Heart left ventricle (tissue), 13 donors: ENCODE measurements at regions not wholly inside any gene's neighbourhood (a gene's known extent, or its start where the extent isn't known, plus 50 kb on each side); places are given as distances from the start of the nearest gene placed in this dataset.

Experiments used
- CTCF ChIP-seq, 12 donors: fragments of 200-600 bp; sonication (generic) in 4 of 12; IDR thresholded peaks; one replicate each; pipeline versions ENCODE4 v1.5.0 to v1.8.0; 2018 to 2022; ENCODE audit warnings: antibody characterized with exemption in 12 of 12, mild to moderate bottlenecking in 5 of 12
- POLR2A ChIP-seq, 2 donors: fragments of 450-650 bp; IDR thresholded peaks; one replicate each; pipeline ENCODE4 v1.6.1; 2017; ENCODE audit warnings: antibody characterized with exemption in 2 of 2, mild to moderate bottlenecking in 2 of 2, moderate library complexity in 2 of 2
- donor health status: ischemic (EF 13 %, LVEDD 7.1; RV severe dilation, severe dysfunction).
- donor health status: DM: no; HTN: yes; CAD: no.
- donor health status: DM: no; HTN: no; CAD: no.
- donor health status: ischemic (EF 25% LVEDD 6.9; RV normal size, moderate dysfunction).
- donor health status: ischemic (EF 25% LVEDD 5.7; RV mildly dilated, moderate dysfunction).
- donor health status: ischemic (EF 35%, LVEDD 5.7; RV mildly dilated, moderate dysfunction).
- donor health status: nonischemic (EF 11% LVEDD 7.7; RV severe dilation, severe dysfunction).
- donor health status: DM: yes; HTN: yes; CAD: no.
- donor health status: PGD.
- donor health status: ischemic (EF 29% LVEDD 5.4; RV normal size, mild dysfunction).
- donor health status: nonischemic (EF 23%, LVEDD 6.1; RV moderate dilation, normal function).

DNA sequence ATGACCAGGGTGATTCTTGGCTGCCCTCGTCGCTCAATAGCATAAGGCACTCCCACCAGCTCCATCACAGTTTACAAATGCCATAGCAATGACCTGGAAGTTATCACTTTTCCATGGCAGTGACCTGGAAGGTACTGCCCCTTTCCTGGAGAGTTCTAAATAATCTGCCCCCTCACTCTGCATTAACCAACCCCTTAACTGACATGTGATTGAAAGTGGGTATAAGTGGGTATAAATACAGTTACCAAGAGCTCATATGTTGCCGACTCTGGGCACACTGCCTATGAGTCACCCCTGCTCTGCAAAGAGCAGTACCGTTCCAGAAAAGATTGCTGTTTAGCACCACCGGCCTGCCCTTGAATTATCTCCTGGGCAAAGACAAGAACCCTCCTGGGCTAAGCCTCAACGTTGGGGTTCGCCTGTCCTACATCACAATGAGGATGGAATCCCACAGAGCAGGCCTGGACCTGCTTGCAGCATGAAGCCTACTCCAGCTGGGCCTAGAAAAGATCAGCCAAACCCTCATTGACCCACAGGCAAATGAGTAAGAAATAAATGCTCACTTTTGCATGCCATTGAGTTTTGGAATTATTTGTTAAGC is 95.2 kb upstream of the SEC14L1 start:
- TF ChIP-seq POLR2A (IDR thresholded peaks at IDR 0.05), result no peak
- no peak for TF ChIP-seq CTCF (IDR thresholded peaks at IDR 0.05)
